ENCODE measurements at regions not wholly inside any gene's neighbourhood (a gene's known extent, or its start where the extent isn't known, plus 50 kb on each side); places are given as distances from the start of the nearest gene placed in this dataset.

DNA sequence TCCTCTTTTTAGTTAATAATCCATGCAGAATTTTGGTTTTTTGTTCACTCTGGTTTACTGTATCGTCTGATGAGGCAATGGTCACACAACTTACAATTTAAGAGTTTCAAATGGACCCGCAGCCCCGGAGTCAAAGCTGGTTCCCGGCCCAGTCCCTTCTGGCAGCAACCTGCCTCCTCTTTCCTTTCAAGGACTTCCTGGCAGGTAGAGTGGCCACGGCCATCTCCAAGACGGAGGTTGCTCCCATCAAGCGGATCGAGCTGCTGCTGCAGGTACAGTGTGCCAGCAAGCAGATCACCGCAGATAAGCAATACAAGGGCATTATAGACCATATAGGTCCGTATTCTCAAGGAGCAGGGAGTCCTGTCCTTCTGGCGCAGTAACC is 218.2 kb downstream of the GJA1 start:
- POLR2A ChIA-PET = interaction anchor here (0.5 kb wide), 1 partner anchor 199 kb away, joined by 3 read pairs; no protein-coding TSS in a partner anchor
- CTCF ChIA-PET = interaction anchor here (1.3 kb wide), 1 partner anchor 9 kb away, joined by 5 read pairs; no protein-coding TSS in a partner anchor
- TF ChIP-seq CBX3 (IDR thresholded peaks at IDR 0.05; ENCODE audit: borderline replicate concordance, low read depth) (no peak), NBN (IDR thresholded peaks at IDR 0.05) (no peak), SMC3 (IDR thresholded peaks at IDR 0.05; ENCODE audit: borderline replicate concordance, low read length) (no peak), LARP7 (IDR thresholded peaks at IDR 0.05) (no peak), HDAC2 (IDR thresholded peaks at IDR 0.05) (no peak), CHD1 (IDR thresholded peaks at IDR 0.05; ENCODE audit: low read depth, low read length) (no peak), CEBPB (IDR thresholded peaks at IDR 0.05; ENCODE audit: borderline replicate concordance in 1 of 2, low read depth in 2 of 2, low read length in 2 of 2) (no peak), NRF1 (conservative IDR thresholded peaks at IDR 0.05; ENCODE audit: low read depth, low read length) (no peak), RELA (IDR thresholded peaks at IDR 0.05; ENCODE audit: borderline replicate concordance, partially characterized antibody) (no peak), ETV6 (conservative IDR thresholded peaks at IDR 0.05 in 1 of 2, IDR thresholded peaks at IDR 0.05 in 1 of 2; ENCODE audit: borderline replicate concordance in 1 of 2, low read depth in 1 of 2) (no peak), ATF7 (IDR thresholded peaks at IDR 0.05; ENCODE audit: low read depth) (no peak), POLR2AphosphoS2 (IDR thresholded peaks at IDR 0.05; ENCODE audit: low read depth, low read length) (no peak), MYC (IDR thresholded peaks at IDR 0.05; ENCODE audit: insufficient read depth, insufficient read length, insufficient replicate concordance, low read length, severe bottlenecking) (no peak)
- TF ChIP-seq, protein P1, sequence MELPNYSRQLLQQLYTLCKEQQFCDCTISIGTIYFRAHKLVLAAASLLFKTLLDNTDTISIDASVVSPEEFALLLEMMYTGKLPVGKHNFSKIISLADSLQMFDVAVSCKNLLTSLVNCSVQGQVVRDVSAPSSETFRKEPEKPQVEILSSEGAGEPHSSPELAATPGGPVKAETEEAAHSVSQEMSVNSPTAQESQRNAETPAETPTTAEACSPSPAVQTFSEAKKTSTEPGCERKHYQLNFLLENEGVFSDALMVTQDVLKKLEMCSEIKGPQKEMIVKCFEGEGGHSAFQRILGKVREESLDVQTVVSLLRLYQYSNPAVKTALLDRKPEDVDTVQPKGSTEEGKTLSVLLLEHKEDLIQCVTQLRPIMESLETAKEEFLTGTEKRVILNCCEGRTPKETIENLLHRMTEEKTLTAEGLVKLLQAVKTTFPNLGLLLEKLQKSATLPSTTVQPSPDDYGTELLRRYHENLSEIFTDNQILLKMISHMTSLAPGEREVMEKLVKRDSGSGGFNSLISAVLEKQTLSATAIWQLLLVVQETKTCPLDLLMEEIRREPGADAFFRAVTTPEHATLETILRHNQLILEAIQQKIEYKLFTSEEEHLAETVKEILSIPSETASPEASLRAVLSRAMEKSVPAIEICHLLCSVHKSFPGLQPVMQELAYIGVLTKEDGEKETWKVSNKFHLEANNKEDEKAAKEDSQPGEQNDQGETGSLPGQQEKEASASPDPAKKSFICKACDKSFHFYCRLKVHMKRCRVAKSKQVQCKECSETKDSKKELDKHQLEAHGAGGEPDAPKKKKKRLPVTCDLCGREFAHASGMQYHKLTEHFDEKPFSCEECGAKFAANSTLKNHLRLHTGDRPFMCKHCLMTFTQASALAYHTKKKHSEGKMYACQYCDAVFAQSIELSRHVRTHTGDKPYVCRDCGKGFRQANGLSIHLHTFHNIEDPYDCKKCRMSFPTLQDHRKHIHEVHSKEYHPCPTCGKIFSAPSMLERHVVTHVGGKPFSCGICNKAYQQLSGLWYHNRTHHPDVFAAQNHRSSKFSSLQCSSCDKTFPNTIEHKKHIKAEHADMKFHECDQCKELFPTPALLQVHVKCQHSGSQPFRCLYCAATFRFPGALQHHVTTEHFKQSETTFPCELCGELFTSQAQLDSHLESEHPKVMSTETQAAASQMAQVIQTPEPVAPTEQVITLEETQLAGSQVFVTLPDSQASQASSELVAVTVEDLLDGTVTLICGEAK (IDR thresholded peaks at IDR 0.05; ENCODE audit: borderline replicate concordance) = no peak
- no peak overlapping the region for H3K9ac ChIP-seq (ENCODE audit: control insufficient read depth, insufficient read depth, low read length)
- no peak overlapping the region for H3K27ac ChIP-seq (ENCODE audit: control insufficient read depth, insufficient read depth)
- RAD21 ChIA-PET (ENCODE audit: unreplicated experiment) = no interaction called here
- SMC1A ChIA-PET (ENCODE audit: uncharacterized antibody, unreplicated experiment) = no interaction called here
- no peaks in the 10 kb centered on the region for H3K79me2 ChIP-seq (ENCODE audit: control insufficient read depth, insufficient read depth, low read length)
- no peaks in the 10 kb centered on the region for H3K27me3 ChIP-seq (replicated peaks in 1 of 2; ENCODE audit: control insufficient read depth in 2 of 2, insufficient read depth in 2 of 2, low read length in 1 of 2)
- FAIRE-seq = no peak
- H3K4me3 ChIP-seq = no peak overlapping the region
- no peaks in the 10 kb centered on the region for H3K9me3 ChIP-seq (replicated peaks; ENCODE audit: control insufficient read depth, insufficient read depth, low read length)
- H3K4me2 ChIP-seq (ENCODE audit: control insufficient read depth, insufficient read depth) = no peak overlapping the region
- intact Hi-C loops (cut with micrococcal nuclease; ENCODE audit: unreplicated experiment) = no loop called here
- BruUV-seq (replicated peaks) = no TSS peak
- no peak for ATAC-seq
- 55% methylated on average over 11 of the region's 11 CpGs for WGBS (ENCODE audit: insufficient coverage, insufficient replicate concordance, low lambda C conversion rate, missing lambda C conversion rate)
- no peaks in the 10 kb centered on the region for H3K4me1 ChIP-seq (ENCODE audit: control insufficient read depth, insufficient read depth, low read length)
- no peak for DNase-seq (ENCODE audit: low read depth, low spot score)
- H3K36me3 ChIP-seq (ENCODE audit: control insufficient read depth in 2 of 2, insufficient read depth in 2 of 2, low read length in 1 of 2) = no peaks in the 10 kb centered on the region
- in situ Hi-C loops (cut with MboI) = no loop called here
- no peak overlapping the region for H2AFZ ChIP-seq (ENCODE audit: control insufficient read depth, low read depth, low read length)
- H4K20me1 ChIP-seq (ENCODE audit: control insufficient read depth, insufficient read depth) = no peaks in the 10 kb centered on the region

All from GM12878 (cell line).